ENCODE measurements at regions not wholly inside any gene's neighbourhood (a gene's known extent, or its start where the extent isn't known, plus 50 kb on each side); places are given as distances from the start of the nearest gene placed in this dataset.

GRCh38 chr21:27301220-27301619 is 334.3 kb upstream of the ADAMTS5 start (continued):
- TF ChIP-seq ZMIZ1 (IDR thresholded peaks at IDR 0.05; ENCODE audit: low read depth in 2 of 2, low read length in 2 of 2) (no peak), SNIP1 (IDR thresholded peaks at IDR 0.05; ENCODE audit: low read depth) (no peak)

- WGBS (ENCODE audit: insufficient coverage, low coverage, missing lambda C conversion rate), result 0% methylated on average over 2 of the region's 2 CpGs
- Histone ChIP-seq H4K20me1 (replicated peaks; ENCODE audit: control insufficient read depth, insufficient read depth, low read length) (no peaks in the 10 kb centered on the region), H3K36me3 (ENCODE audit: control insufficient read depth, insufficient read depth, low read length) (no peaks in the 10 kb centered on the region), H3K9ac (ENCODE audit: insufficient read depth in 1 of 2, low read depth in 2 of 2, low read length in 2 of 2) (no peak overlapping the region), H3K27me3 (ENCODE audit: control insufficient read depth in 2 of 2, insufficient read depth in 2 of 2, low read length in 2 of 2) (no peaks in the 10 kb centered on the region), H3K9me1 (ENCODE audit: control insufficient read depth, insufficient read depth, low read length) (no peaks in the 10 kb centered on the region), H3K79me2 (ENCODE audit: control insufficient read depth, insufficient read depth, low read length) (no peaks in the 10 kb centered on the region), H3K9me3 (replicated peaks; ENCODE audit: control insufficient read depth, insufficient read depth, low read depth, low read length) (no peaks in the 10 kb centered on the region), H2AFZ (ENCODE audit: low read depth, low read length) (no peak overlapping the region), H3K27ac (ENCODE audit: extremely low read depth, low read depth, low read length) (no peak overlapping the region), H3K4me2 (ENCODE audit: insufficient read depth, low read length) (no peak overlapping the region), H3K4me3 (no peak overlapping the region), H3K4me1 (replicated peaks in 1 of 2; ENCODE audit: control insufficient read depth in 2 of 2, insufficient read depth in 2 of 2, low read length in 2 of 2) (no peaks in the 10 kb centered on the region)
- in situ Hi-C loops (cut with MboI) (no loop called here), intact Hi-C loops (cut with micrococcal nuclease) (no loop called here)
- FAIRE-seq (no peak), ATAC-seq (no peak), DNase-seq (ENCODE audit: extremely low read depth in 1 of 4, low spot score in 3 of 4) (no peak)
- no TSS peak for BruUV-seq (replicated peaks)
- ChIA-PET POLR2A (no interaction called here), CTCF (ENCODE audit: low intra/inter-chr PET ratio) (no interaction called here)
- TF ChIP-seq ETS1 (conservative IDR thresholded peaks at IDR 0.05; ENCODE audit: control insufficient read depth, low read depth, low read length), result no peak
- TF ChIP-seq GTF2B (IDR thresholded peaks at IDR 0.05; ENCODE audit: extremely low read depth, insufficient read length), result no peak
- no peak for TF ChIP-seq ATF2 (CRISPR knock-in tag; IDR thresholded peaks at IDR 0.05)
- no peak for TF ChIP-seq SMAD3 (CRISPR knock-in tag; conservative IDR thresholded peaks at IDR 0.05)
- no peak for TF ChIP-seq RBFOX2 (IDR thresholded peaks at IDR 0.05; ENCODE audit: low read depth, low read length)
- no peak for TF ChIP-seq ZBTB17 (CRISPR knock-in tag; IDR thresholded peaks at IDR 0.05)
Observed at GRCh38 chr21:27300770-27301169, 333.9 kb upstream of the ADAMTS5 start.
